ENCODE measurements at regions not wholly inside any gene's neighbourhood (a gene's known extent, or its start where the extent isn't known, plus 50 kb on each side); places are given as distances from the start of the nearest gene placed in this dataset.

GRCh38 chr13:109336730-109337129 is 449.7 kb downstream of the IRS2 start:
- TF ChIP-seq RAD21 (IDR thresholded peaks at IDR 0.05; ENCODE audit: low read length) (no peak), MAFK (IDR thresholded peaks at IDR 0.05; ENCODE audit: low read depth, low read length) (no peak), CTCF (conservative IDR thresholded peaks at IDR 0.05; ENCODE audit: low read depth, low read length) (no peak), USF2 (IDR thresholded peaks at IDR 0.05; ENCODE audit: low read depth, low read length) (no peak), POLR2A (IDR thresholded peaks at IDR 0.05; ENCODE audit: low read depth, low read length) (no peak)

Measured in IMR-90 (cell line).